NOMO-1 treated with dmso at 0.1 percent for 144 hours (cell line): ENCODE measurements at regions not wholly inside any gene's neighbourhood (a gene's known extent, or its start where the extent isn't known, plus 50 kb on each side); places are given as distances from the start of the nearest gene placed in this dataset.
A peak's percentile ranks its signal among the peaks of the same experiment; 100 is the strongest.

Experiments
- DNase-seq: peaks from one replicate; lab custom pipeline; 2025; ENCODE audit not compliant: unreplicated experiment; lab: John Stamatoyannopoulos, UW

DNA sequence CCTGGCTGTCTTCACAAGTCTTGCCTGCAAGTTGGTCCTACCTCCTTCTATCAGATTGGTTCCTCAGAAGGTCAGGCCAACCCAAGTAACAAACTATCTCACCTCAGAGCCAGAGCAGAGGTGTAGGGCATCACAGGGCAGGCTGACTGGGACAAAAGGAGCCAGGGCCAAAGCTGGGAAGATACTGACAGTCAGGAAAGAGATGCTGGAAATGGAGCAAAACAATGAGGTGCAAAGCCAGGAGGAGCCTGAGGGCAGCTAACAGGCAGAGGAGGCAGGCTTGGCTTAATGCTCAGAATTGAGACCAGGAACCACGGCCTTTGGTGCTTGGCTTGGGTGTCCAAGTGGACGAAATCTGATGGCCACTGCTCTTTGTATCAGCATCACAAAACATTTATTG, 68.4 kb upstream of the PNMA1 start:
- DNase-seq = no peak

DNA sequence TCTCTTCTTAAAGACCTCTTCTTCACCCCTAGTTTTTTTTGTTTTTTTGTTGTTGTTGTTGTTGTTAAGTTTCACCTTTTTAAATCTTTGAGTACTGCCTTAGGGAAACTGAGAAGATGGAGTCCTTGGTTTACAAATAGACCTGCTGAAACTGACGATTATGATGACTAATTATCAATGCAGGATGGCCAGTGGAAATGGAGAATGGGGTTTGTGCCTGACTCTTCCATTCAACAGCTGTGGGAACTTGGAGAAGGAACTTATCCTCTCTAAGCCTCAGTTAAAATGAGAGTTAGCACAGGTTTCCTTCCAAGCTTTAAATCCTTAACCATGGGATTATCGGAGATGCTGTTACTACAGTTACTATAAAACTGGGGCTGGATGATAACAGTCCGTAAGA, 66.7 kb upstream of the PNMA1 start:
- DNase-seq = no peak

DNA sequence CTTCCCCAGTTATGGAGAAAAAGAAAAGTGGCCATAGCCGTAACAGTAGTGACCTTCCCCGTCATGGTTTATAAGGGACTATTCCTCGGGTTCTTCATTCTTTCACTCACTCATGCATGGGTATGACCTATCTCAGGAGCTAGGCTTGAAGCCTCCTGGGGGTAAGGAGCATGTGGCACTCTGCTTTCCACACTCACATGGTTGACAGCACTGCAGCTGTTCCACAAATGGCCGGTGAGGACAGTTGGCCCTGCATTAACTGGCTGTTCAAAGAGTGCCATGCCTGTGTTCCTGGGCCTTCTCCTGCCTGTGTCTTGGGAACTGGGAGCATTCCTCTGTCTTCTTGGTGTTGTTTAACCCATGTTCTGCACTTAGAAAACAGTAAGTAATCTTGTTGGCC, 66.2 kb upstream of the PNMA1 start:
- DNase-seq = no peak

DNA sequence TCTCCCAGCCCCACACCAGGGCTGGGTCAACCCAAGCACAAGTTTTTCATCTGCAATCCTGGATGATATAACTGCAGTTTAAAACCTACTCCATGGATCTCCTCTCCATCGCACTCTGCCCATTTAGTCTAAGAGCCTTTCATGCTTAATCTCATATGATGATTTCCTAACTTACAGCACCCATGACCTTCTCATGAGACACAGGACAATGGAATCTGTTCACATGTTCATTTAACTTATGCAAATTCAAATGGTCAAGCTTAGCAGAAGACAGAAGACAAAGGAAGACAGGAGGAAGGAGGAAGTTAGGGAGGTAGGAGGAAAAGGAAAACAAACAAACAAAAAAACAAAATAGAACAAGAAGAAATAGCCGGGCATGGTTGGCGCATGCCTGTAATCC, 64.6 kb upstream of the PNMA1 start:
- DNase-seq = no peak

DNA sequence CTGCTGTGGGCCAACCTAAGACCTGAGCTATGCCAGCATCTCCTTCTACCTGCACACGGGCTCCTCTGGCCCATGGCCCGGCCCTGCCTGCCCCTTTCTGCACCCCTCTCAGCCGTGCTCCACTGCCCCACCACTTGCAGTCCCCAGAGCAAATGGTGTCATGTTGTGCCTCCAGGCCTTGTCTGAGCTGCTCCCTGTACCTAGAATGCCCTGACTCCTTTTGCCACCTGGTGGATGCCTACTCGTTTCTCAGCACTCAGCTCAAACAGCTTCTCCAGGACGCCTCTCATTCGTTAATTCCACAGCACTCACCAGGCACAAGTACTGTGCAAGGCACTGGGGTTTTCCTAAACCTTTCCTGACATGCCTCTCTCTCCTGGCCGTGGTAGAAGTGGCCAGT, 63.2 kb upstream of the PNMA1 start:
- DNase-seq = no peak

GRCh38 chr14:73776194-73776537, 62.0 kb upstream of the PNMA1 start:
- DNase-seq = no peak

- DNase-seq = no peak
Measured at GRCh38 chr14:73775339-73776193, 61.4 kb upstream of the PNMA1 start.

- no peak for DNase-seq
Measured at GRCh38 chr14:73774671-73775070, 60.5 kb upstream of the PNMA1 start.

DNA sequence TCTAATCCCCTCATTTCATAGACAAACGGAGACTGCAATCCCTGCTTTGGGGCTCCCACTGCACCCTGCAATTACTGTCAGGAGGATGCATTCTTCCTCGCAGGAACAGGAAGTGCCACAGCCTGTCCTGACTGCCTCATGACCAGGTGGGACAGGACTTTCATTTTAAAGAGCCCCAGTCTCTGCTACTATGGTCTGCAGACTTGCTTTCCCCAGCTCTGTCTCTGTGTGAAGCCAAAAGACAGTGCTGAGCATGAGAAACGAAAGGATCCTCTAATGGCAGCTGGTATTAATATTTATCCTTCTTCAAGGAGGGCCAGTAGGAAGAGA, 60.0 kb upstream of the PNMA1 start:
- no peak for DNase-seq

DNA sequence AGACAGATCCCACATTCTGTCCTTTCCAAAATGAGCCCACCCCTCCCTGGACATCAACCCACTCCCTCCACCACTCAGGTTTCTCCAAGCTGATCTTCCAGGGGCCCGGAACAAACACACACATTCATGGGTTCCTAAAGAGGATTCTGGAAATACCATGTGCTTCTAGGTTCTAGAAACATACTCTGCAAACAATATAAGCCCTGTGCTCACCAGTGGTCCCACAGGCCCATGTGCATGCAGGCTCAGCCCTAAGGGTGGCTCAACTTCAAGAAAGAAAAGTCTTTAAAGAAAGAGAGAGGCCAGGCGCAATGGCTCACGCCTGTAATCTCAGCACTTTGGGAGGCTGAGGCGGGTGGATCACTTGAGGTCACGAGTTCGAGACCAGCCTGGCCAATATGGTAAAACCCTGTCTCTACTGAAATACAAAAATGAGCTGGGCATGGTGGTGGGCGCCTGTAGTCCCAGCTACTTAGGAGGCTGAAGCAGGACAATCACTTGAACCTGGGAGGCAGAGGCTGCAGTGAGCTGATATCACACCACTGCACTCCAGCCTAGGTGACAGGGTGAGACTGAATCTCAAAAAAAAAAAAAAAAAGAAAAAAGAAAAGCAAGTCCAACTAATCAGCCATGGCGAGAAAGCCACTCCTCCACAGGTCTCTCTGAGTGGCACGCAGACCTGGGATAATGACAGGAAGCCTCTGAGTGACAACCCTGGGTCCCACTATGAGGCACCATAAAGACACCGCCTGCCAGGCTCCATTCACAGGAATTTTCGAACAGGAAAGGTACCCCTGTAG, 59.5 kb upstream of the PNMA1 start:
- no peak for DNase-seq

GRCh38 chr14:73771848-73772638, 57.9 kb upstream of the PNMA1 start:
- no peak for DNase-seq

DNA sequence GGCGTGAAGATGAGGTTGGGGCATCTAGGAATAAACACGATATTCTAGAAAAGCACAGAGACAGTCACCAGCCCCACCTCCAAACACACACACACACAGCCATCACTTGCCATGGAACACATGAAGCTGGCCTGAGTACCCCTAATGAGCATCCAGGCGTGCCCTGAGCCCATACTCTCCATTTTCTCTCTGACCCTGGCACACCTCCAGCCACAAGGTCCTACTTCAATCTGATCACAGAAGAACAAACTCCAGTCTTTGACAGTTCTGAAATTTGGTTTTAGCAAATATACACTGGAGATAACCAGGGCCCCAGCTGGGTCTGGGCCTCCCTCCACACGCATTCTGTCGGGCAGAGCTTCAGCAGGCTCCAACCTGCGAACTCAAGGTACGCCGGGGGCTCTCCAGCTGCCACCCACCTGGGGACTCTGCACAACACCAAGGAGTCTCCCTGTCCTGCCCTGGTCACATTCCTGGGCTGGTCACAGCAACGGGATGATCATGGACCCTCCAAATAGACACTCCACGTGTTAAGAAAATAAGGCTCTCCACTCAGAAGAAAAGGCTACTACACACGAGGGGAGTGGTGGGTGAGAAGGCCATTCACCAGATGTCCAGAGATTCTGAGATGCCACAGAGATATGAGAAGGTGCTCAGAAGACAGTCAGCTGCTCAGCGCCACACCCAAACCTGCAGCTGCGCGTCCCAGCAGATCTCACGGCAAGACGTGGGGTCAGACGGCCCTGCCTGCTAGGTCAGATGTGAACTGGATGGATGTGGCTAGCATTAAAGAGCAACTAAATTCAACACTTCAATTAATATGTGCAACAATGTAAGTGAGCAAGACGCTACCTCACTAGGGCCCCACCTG, 57.0 kb upstream of the PNMA1 start:
- no peak for DNase-seq

DNA sequence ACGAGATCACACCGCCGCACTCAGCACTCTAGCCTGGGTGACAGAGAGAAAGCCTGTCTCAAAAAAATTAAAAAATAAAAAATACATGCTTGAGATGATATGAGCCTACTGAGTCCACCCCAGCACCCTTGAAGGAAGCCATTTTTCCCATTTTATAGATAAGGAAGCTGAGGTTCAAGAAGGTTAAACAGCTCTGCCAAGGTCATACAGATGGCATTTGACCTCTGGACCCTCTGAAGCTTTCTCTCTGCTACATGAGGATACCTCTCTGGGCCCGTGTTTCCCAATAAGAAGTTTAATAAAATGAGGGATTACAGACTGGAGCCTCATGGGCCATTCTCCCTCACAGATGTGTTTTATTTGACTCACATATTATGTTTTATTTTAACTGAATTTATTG, 53.9 kb upstream of the PNMA1 start:
- no peak for DNase-seq

DNA sequence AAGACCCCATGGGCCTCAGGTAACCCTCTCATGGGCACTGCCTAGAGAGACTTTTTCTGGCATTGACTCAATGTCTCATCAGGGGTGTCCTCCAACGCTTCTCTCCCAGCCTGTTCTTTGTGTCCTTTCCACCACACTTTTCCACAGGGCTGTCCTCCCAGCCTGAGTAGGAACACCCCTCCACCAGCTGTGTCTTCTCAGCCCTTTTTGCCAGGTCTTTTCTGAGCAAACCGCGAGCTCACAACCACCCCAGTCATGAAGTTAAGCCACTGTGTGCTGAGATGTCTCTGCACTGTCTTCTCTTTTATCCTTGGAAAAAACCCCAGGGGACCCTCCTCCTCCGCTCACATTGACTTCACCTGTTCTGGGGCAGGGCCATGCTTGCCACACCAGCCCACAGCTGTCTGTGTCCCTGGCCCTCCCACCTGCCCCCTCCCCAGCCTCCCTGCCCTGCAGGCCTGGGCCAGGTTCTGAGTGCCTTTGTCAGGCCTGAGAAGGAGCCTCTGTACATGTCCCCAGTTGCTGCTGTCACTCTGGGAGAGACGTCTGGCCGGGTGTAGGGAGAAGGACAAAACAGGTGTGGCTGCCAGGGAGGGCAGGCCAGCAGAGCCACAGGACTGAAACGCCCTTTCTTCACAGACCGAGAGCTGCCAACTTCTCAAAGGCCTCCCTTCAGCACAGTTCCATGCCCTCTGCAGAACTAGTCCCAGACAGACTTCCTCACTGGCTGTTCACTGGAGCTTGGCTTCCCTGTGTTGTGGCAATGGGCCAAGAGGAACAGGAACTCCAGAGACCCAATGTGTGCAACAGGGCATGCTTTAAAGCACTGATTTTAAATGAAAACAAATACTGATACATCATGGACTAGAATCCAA, 50.5 kb upstream of the PNMA1 start:
- peak; percentile 66 for DNase-seq
